ENCODE measurements at regions not wholly inside any gene's neighbourhood (a gene's known extent, or its start where the extent isn't known, plus 50 kb on each side); places are given as distances from the start of the nearest gene placed in this dataset.
A peak's percentile ranks its signal among the peaks of the same experiment; 100 is the strongest.

DNA sequence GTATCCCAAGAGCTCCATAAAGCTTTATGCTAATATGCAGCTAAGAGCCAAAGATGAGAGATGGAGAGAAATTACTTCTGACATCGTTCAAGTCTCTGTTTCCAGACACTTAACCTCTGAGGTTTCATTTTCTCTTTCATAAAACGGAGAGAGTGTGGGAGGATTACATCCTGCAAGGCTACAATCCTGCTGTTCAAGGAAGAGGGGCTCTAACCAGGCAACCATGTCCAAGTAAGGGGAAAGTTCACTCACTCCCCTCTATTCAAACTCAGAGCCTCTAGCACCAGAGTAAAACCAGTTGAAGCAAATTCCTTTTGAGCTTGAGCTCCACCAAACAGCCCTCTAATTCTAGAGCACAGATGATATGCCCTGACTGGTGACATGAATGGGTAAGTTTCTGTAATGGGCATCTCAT is 397.4 kb downstream of the NPIPA8 start:
- H3K4me3 ChIP-seq (ENCODE audit: control extremely low read depth in 1 of 5, extremely low read depth in 1 of 5, insufficient read depth in 1 of 5, low read depth in 2 of 5, low read length in 4 of 5), result peak overlapping the region in 3 of 5 experiments; percentile 21 to 50 (median 33)

DNA sequence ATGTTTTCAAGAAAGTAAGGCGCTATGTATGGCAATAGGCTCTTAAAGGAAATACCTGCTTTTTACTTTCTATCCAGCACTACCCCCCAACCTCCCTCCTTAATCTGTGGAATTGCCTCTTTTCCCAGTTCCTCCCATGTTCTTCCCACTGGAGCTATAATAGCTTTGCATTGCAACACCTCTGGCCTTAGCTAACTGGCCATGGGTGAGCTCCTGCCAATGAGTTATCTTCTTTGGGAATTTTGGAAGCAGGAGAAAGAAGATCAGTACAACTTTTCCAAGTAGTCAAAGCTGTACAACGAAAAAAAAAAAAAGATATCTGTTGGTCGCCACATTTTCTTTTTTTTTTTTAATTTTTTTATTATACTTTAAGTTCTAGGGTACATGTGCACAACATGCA is 398.0 kb downstream of the NPIPA8 start:
- Histone ChIP-seq H3K79me2 (ENCODE audit: control insufficient read depth, insufficient read depth, low read length) (no peaks in the 10 kb centered on the region), H4K20me1 (ENCODE audit: control insufficient read depth, insufficient read depth, low read length, poor library complexity, severe bottlenecking) (no peaks in the 10 kb centered on the region), H2AFZ (ENCODE audit: insufficient read depth, low read depth, low read length, poor library complexity, severe bottlenecking) (peak overlapping the region; percentile 65), H3K4me3 (ENCODE audit: control extremely low read depth in 1 of 5, extremely low read depth in 1 of 5, insufficient read depth in 1 of 5, low read depth in 2 of 5, low read length in 4 of 5) (no peak overlapping the region), H3K27ac (ENCODE audit: low read length in 2 of 2) (no peak overlapping the region), H3K9ac (ENCODE audit: low read length) (no peak overlapping the region), H3K4me1 (ENCODE audit: control insufficient read depth in 2 of 2, insufficient read depth in 2 of 2, low read length in 2 of 2) (peaks cover 8 to 14% of the 10 kb centered on the region in 2 donors), H3K27me3 (replicated peaks in 1 of 4; ENCODE audit: control extremely low read depth in 1 of 4, control insufficient read depth in 3 of 4, insufficient read depth in 4 of 4, low read length in 3 of 4) (peaks cover 0 to under 1% (median 0%) of the 10 kb centered on the region in 4 experiments), H3K4me2 (replicated peaks; ENCODE audit: low read depth, low read length, poor library complexity, severe bottlenecking) (no peak overlapping the region), H3K36me3 (replicated peaks in 1 of 2; ENCODE audit: control extremely low read depth in 1 of 2, control insufficient read depth in 1 of 2, extremely low read depth in 1 of 2, insufficient read depth in 2 of 2, low read length in 1 of 2) (no peaks in the 10 kb centered on the region), H3K9me3 (ENCODE audit: control extremely low read depth in 1 of 3, control insufficient read depth in 2 of 3, insufficient read depth in 1 of 3, low read length in 2 of 3) (no peaks in the 10 kb centered on the region)
- intact Hi-C loops (cut with micrococcal nuclease), result no loop called here
- ATAC-seq (ENCODE audit: low read depth), result no peak
- no peak overlapping the region for H3K27ac Mint-ChIP-seq
- H3K9me3 Mint-ChIP-seq (ENCODE audit: insufficient read depth), result no peaks in the 10 kb centered on the region
- H3K4me3 Mint-ChIP-seq, result peak overlapping the region; percentile 80
- DNase-seq, result no peak
- peaks cover 19% of the 10 kb centered on the region for H3K4me1 Mint-ChIP-seq
- CTCF ChIA-PET, result no interaction called here
- H3K27me3 Mint-ChIP-seq, result peaks cover 2% of the 10 kb centered on the region
- no CpG with 5 or more reads among the region's 3 CpGs for WGBS (ENCODE audit: insufficient coverage)
- TF ChIP-seq, protein P1, sequence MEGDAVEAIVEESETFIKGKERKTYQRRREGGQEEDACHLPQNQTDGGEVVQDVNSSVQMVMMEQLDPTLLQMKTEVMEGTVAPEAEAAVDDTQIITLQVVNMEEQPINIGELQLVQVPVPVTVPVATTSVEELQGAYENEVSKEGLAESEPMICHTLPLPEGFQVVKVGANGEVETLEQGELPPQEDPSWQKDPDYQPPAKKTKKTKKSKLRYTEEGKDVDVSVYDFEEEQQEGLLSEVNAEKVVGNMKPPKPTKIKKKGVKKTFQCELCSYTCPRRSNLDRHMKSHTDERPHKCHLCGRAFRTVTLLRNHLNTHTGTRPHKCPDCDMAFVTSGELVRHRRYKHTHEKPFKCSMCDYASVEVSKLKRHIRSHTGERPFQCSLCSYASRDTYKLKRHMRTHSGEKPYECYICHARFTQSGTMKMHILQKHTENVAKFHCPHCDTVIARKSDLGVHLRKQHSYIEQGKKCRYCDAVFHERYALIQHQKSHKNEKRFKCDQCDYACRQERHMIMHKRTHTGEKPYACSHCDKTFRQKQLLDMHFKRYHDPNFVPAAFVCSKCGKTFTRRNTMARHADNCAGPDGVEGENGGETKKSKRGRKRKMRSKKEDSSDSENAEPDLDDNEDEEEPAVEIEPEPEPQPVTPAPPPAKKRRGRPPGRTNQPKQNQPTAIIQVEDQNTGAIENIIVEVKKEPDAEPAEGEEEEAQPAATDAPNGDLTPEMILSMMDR (IDR thresholded peaks at IDR 0.05), result no peak
- POLR2A ChIA-PET, result interaction anchor here (0.6 kb wide), 1 partner anchor 1017 kb away, joined by 6 read pairs; no protein-coding TSS in a partner anchor

More for the DNA sequence above, 397.4 kb downstream of the NPIPA8 start:
- no peak for TF ChIP-seq EZH2 (IDR thresholded peaks at IDR 0.05; ENCODE audit: borderline replicate concordance, insufficient read depth, low read depth, low read length, poor library complexity, severe bottlenecking)
- TF ChIP-seq, protein P1 (IDR thresholded peaks at IDR 0.05), result no peak
- Histone ChIP-seq H3K27ac (ENCODE audit: low read length in 2 of 2) (peak overlapping the region; percentile 53 to 68), H3K4me1 (ENCODE audit: control insufficient read depth in 2 of 2, insufficient read depth in 2 of 2, low read length in 2 of 2) (peaks cover 8 to 14% of the 10 kb centered on the region in 2 donors), H3K79me2 (ENCODE audit: control insufficient read depth, insufficient read depth, low read length) (no peaks in the 10 kb centered on the region), H3K4me2 (replicated peaks; ENCODE audit: low read depth, low read length, poor library complexity, severe bottlenecking) (peak overlapping the region; percentile 72), H3K36me3 (replicated peaks in 1 of 2; ENCODE audit: control extremely low read depth in 1 of 2, control insufficient read depth in 1 of 2, extremely low read depth in 1 of 2, insufficient read depth in 2 of 2, low read length in 1 of 2) (no peaks in the 10 kb centered on the region), H2AFZ (ENCODE audit: insufficient read depth, low read depth, low read length, poor library complexity, severe bottlenecking) (peak overlapping the region; percentile 65), H3K9ac (ENCODE audit: low read length) (peak overlapping the region; percentile 65), H3K9me3 (ENCODE audit: control extremely low read depth in 1 of 3, control insufficient read depth in 2 of 3, insufficient read depth in 1 of 3, low read length in 2 of 3) (no peaks in the 10 kb centered on the region), H3K27me3 (replicated peaks in 1 of 4; ENCODE audit: control extremely low read depth in 1 of 4, control insufficient read depth in 3 of 4, insufficient read depth in 4 of 4, low read length in 3 of 4) (peaks cover 0 to 4% (median 0%) of the 10 kb centered on the region in 4 experiments), H4K20me1 (ENCODE audit: control insufficient read depth, insufficient read depth, low read length, poor library complexity, severe bottlenecking) (no peaks in the 10 kb centered on the region)
- DNase-seq (peak; percentile 36), ATAC-seq (ENCODE audit: low read depth) (peak; percentile 31)
- no peaks in the 10 kb centered on the region for H3K9me3 Mint-ChIP-seq (ENCODE audit: insufficient read depth)
- POLR2A ChIA-PET, result no interaction called here
- 20% methylated on average over 1 of the region's 2 CpGs for WGBS (ENCODE audit: insufficient coverage)
- H3K4me3 Mint-ChIP-seq, result peak overlapping the region; percentile 80
- CTCF ChIA-PET, result interaction anchor here (1.6 kb wide), 1 partner anchor 17 kb away, joined by 4 read pairs; no protein-coding TSS in a partner anchor
- intact Hi-C loops (cut with micrococcal nuclease), result no loop called here
- peaks cover 19% of the 10 kb centered on the region for H3K4me1 Mint-ChIP-seq
- peak overlapping the region; percentile 85 for H3K27ac Mint-ChIP-seq
- peaks cover 5% of the 10 kb centered on the region for H3K27me3 Mint-ChIP-seq

Measured in B cell (primary cell).